T1000 (cell line): ENCODE measurements at regions not wholly inside any gene's neighbourhood (a gene's known extent, or its start where the extent isn't known, plus 50 kb on each side); places are given as distances from the start of the nearest gene placed in this dataset.
"Not testable (repeated sequence)": the region's sequence is repeated elsewhere in the genome, so short reads cannot be mapped to it uniquely, and the experiment has no call there.

Source experiments
- DNase-seq: peaks from one replicate; lab custom pipeline; 2025; ENCODE audit warnings: mixed read lengths; lab: John Stamatoyannopoulos, UW

DNA sequence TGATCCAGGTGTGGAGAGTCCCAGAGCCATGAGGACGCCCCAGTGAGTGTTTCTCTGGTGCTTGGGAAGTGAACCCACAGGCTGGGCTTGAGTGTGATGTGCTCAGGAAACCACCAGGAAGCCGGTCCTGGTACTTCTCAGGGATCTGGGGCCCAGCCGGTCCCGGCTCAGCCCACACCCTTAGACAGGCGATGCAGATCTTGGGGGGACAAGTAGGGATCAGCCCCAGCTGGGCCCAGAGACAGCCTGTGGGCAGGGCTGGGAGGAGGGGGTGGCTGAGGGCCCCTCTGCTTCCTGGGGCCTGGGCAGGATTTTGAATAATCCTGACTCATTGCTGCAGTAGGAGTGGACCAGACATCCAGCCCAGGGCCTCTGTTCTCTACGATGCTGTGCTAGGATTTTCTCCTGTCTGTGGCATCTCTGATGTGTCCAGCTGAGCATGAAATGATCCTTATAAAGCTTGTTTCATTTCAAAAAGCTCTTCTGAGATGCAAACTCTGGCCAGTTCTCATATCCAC is 698.0 kb downstream of the PTPRU start:
- no peak for DNase-seq

DNA sequence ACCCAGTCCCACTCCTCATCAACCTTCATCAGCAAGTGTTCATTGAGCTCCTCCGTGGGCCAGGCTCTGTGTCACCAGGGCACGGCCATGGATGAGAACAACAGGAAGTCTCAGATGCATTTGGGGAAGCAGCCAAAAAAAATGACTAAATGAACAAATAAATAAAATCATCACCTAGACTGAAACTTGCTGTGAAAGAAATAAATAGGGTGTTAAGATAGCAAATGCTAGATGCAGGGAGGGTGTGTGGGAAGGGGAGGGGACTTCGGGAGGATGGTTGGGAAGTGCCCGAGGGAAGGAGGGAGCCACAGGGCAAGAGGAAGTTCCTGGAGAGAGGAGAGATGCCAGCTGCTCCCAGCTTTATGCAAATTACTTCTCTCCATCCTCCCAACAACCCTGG is 696.7 kb downstream of the PTPRU start:
- no peak for DNase-seq

DNA sequence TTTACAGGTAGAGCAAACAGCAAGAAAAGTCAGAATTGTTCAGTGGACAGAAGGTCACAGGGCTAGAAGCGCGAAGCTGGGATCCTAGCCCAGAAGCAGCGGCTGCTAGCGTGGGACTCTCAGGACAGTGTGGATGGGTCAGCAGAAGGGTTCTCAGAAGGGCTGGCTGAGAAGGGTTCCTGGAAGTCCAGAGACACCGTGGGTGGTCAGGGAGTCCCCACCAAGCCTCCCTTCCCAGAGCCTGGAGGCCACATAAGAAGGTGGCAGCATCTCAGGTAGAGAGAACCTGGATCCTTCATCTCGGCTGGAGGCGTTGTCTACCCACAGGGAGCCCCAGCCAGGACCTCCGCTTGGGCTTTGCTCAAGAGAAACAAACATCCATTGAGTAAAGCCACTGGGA is 696.3 kb downstream of the PTPRU start:
- DNase-seq: no peak

DNA sequence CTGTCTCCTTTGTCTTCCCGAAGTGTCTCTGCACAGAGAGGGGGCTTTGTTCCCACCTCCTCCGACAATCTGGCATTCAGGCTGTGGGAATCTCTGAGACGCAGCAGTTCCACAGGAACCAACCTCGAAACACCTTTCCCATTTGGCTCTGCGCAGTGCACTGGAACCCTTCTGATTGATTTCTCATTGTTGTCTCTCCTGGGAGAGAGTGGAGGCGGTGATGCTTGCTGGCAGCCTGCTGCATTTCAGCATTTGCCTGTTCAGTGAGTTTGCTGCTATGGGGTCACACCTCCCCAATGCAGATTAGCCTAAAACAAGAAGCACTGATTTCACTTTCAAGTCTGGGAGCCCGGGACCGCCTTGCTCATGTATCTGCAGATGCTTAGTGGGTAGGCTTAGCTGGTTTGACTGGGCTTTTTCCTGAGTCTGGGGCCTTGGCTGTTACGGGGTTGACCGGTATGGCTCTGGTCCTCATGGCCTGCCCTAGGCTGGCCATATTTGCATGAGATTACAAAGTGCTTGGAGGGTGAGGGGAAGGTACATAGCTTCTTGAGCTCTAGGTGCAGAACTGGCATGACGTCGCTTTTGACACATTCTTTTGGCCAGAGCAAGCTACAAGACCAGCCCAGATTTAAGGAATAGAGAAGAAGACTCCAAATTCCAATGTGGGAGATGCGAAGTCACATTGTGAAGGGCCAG is 695.3 kb downstream of the PTPRU start:
- no peak for DNase-seq

DNA sequence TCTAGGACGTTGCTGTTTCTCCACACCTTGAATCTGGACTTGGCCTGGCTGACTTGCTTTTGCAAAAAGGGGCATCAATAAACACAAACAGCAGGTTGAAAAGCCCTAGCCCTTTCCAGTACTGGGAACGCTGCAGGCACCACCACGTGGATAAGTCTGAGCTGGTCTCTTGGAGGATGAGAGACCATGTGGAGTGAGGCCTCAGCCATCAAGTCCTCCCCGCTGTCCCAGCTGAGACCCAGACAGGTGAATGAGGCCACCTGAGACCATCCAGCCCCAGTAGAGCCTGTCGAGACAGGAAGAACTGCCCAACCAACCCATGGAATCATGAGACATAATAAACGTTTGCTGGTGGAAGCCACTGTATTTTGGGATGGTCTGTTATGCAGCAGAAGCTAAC is 688.7 kb downstream of the PTPRU start:
- no peak for DNase-seq

DNA sequence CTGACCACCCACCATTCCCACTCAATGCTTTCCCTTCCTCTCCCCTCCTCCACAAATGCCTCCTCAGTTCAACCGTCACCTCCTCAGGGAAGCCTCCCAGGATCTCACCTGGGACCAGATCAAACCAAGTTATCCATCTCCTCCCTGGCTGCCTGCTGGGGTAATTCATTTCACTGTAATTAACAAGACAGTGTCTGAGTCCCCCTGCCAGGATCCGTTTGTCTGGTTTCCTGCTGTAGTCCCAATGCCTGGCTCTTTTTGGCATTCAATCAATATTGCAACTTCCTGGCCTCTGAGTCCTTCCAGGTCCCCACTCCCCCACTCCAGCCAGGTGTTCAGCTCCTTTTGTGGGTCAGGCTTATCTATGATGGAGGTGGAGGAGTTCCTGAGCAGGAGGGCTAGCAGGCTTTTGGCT is 687.7 kb downstream of the PTPRU start:
- DNase-seq: no peak

DNA sequence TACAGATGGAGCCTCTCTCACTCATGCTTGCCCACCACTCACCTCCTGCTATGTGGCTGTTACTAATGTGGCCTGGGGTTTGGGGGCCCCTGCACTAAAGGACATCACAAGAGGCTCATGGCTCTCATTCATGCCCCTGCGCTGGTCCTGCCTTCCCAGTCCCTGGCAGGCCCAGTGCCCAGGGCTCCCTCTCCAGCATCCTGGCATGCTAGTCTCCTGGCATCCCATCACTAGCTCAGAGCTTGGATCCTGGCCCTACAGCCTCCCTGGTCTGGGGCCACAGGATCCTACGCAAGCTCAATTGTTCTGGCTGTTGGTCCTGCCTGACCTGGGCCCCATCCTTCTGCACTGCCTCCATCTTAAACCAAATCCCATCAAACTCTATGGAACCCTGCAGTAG is 685.4 kb downstream of the PTPRU start:
- DNase-seq: no peak

DNA sequence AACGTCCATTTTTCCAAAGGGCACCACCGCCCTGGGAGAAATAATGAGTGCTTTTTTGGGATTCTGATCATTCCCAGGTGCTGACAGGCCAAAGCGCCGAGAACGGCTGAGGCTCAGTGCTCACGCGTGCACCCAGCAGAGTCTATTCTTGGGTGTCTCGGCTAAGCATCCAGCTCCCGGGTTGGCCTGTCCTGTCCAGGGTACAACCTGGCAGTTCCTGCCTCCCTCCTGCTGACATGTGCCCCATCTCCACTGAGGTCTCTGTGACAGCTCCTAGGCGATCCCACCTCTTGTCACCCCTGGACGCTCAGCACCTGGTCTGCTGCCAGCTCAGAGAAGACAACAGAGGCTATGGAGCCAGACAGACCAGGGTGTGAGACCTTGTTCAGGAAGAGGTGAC is 684.5 kb downstream of the PTPRU start:
- DNase-seq: no peak

DNA sequence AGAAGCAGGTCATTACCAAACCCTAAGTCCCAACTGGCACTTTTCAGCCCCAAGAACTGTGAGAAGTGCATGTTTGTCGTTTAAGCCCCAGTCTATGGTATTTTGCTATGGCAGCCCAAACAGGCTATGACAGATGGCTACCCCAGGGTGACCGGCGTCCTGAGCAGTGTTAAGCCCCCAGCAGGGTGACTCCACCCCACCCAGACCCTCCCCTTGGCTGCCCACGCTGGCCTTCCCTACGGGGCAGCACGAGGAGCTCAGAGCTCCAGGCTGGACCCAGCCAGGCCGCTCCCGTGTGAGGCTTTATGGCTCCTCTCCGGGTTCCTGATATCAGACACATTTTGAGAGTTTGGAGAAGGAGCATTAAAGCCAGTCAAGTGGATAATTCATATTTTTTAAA is 684.0 kb downstream of the PTPRU start:
- no peak for DNase-seq

DNA sequence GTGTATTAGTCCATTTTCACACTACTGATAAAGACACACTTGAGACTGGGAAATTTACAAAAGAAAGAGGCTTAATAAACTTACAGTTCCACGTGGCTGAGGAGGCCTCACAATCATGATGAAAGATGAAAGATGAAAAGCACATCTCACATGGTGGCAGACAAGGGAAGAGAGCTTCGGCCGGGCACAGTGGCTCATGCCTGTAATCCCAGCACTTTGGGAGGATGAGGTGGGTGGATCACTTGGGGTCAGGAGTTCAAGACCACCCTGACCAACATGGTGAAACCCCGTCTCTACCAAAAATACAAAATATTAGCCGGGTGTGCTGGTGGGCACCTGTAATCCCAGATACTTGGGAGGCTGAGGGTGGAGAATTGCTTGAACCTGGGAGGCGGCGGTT is 682.7 kb downstream of the PTPRU start:
- DNase-seq: not testable (repeated sequence)

DNA sequence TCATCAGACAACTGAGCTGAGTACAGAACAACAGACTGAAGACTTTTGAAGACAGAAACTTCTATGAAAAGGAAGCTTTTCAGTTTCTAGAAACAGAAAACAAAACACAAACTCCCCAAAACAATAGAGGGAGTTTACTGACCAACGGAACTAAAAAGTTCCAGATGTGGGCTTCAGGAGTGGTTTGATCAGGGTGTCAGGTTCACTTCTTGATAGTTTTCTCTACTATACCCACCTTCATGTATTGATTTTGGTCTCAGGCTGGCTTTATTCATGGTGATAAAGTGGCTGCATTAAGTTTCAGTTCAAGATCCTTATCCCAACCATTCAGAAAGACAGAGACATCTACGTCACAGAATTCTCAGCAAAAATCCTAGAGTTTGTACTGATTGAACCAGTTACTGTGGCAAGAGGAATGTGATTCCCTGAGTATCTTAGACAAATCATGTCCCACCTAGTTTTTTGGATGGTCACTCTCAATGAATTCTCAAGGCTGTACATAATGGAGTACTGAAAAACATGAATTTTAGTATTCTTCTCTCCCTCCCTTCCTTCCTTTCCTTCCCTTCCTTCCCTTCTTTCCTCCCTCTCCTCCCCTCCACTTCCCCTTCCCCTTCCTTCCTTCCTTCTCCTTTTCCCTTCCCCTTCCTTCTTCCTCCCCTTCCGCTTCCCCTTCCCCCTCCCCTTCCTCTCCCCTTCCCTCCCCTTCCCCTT is 680.5 kb downstream of the PTPRU start:
- no peak for DNase-seq

DNA sequence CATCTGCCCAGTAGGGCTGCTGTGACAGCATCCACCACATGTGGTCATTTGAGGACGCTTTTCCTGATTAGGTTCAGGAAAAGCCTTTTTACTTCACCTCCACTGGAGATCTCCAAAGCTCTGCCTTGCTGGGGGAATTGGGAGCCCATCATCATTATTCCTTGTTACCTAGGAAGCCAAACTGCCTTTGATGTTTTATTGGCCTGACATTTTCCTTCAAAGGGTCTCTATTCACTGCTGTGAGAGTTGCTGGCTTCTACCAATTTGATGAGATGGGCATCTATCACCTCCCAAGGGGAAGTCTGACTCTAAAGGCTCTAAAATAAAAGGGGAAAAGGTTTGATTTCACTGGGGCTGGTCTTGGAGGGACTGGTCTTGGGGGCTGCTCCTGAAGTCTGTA is 678.6 kb downstream of the PTPRU start:
- DNase-seq: no peak

DNA sequence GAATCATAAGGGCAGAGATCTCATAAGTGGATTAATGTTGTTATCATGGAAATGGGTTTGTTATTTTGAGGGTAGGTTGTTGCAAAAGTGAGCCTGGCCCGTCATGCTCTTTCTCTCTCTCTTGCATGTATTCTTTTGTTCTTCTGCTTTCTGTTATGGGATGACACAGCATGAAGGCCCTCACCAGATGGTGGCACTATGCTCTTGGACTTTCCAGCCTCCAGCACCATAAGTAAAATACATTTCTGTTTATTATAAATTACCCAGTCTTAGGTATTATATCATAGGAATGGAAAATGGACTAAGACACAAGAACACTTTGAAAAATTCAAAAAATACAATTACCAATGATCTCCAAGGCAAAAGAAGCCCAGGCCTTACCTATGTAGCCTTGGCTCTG is 676.1 kb downstream of the PTPRU start:
- no peak for DNase-seq

DNA sequence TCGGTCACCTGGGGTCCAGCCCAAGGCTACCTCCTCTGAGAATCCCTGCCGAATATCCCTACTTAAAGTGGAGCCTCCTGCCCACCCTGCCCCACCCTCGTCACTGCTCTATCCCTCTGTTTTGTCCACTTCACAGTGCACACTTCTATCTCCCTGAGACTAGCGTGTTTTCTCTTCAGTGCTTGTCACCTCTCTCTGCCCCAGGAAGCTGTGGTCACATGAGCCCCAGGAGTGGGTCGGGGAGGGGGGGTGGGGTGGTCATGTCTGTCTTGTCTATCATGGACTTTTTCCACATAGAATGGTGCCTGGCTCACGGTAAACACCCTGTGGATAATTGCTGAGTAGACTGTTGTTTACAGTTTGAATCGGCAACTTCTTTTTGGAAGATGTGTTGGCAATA is 673.6 kb downstream of the PTPRU start:
- DNase-seq: no peak

DNA sequence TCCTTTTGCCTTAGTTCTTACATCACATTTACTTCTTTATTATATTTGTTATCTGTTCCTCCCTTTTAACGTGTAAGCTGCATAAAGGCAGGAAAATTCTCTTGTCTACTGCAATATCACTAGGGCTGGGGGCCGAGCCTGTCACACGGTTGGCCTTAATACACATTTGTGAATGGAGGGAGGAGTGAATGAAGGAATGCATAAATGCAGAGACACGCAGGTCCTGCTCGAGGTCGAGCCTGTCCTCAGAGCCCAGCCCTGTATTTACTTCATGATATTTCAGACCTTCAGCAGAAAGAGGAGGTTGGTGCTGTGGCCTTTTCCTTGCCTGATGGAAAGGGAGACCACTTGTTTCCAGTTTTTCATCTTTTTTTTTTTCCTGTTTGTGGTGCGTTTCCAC is 671.3 kb downstream of the PTPRU start:
- DNase-seq: no peak

DNA sequence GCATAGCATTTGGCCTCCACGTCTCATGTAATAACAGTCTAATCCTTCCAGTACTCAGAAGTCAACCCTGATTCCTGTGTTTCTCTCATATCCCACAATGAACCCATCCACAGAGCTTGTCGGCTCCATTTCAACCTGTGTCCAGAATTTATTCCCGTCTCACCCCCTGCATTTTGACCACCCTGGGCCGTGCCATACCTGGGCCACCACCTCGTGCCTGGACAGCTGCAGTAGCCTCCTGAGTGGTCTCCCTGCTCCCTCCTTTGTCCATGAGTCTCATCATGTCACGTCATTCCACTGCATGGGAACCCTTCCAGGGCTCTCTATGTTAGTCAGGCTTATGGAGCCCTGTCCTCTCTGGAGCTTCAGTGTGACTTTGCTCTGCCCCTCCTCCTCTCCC is 670.6 kb downstream of the PTPRU start:
- DNase-seq: no peak

DNA sequence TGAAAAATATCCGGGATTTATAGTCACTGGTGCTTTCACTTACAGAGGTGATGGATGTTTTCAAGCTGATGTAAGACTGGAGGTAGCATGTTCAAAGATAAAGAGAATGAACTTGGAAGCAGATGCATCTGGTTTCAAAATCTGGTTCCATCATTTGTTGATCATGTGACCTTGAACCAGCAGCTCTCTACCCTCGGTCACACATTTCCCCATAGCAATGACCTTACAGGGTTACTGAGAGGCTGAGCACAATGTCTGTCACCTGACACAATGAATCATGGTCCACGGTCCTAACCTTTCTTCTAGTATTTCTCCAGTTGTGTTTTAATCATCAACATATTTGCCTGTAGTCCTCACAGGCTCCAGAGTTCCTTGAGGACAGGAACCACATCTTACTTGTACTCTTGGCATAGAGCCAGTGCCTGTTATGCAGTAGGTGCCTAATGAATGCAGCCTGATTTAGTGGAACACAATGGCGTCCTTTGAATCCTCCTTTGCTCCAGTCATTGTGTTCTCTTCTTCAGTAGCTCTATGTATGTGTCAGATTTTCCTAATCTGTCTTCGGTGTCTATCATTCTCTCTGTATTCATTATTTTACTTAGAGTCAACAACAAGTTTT is 667.3 kb downstream of the PTPRU start:
- DNase-seq: no peak

DNA sequence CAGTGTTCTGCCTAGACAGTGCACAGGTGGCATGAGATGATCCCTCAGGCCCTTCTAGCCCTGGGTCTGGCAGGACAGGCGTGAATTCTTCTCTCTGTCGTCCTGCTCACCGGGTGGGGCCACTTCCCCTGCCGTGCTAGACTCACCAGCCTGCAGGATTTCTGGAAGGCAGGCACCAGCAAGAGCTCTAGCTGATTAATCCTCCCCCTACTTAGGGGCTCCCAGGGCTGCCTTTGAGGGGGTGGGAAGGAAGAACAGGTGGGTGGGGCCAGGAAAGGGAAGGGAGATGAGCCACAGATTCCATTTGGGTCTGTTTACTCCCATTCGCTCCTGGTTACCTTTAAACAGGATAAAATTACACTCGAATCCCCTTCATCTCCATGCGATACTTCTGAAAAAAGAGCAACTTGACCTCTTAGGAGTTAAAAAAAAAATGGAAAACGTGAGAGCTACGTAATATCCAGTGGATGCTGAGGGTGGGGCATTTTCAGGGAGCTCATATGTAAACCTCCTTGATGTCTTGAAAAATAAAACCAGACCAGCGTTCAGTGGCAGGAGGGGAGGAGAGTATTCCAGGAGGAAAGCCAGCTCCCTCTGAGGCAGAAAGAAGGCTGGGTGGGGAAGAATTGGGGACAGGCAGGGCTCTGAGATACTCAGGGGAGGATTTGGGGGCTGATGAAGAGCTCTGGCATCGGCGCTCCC is 665.5 kb downstream of the PTPRU start:
- no peak for DNase-seq

DNA sequence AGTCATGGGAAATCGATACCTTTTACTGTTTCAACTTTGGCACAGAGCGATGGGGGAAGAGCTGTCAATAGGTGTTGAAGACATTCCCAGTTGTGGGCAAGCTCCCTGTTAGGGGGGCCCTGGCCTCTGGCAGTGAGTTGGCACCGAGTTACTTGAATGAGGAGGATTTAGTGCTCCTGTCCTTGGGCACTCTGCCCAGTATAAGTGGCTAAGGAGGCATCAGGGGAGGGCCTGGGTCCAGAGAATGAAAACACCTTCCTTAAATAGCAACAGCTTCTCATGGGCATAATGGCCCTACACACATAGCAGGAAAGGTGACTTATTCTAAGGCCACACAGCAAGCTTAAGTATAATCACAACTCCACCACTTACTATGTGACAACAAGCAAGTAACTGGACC is 664.4 kb downstream of the PTPRU start:
- no peak for DNase-seq

DNA sequence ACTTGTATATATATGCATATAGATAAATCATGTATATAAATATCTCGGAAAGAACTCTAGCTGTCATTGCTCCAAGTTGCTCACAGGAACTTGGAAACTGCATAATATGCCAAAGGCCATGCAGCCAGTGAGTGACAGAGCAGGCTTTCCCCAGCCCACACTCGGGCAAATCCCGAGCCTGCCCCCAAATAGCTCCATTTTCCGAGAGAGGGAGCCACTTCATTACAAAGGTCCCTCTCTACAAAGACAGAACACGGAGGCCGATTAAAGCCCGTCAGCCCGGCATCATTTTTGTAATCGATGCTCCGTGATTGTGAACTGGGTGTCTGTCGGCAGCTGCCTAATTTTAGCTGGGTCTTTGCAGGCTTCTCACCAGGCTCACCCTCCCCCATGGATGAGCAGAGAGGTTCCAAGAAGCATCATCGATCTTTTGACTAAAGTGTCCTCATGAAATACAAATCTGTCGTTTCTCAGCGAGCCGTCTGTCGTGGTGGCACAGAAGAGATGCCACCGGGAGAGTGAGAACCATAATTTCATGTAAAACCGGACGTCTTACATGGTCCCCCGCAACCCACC is 663.9 kb downstream of the PTPRU start:
- DNase-seq: no peak

DNA sequence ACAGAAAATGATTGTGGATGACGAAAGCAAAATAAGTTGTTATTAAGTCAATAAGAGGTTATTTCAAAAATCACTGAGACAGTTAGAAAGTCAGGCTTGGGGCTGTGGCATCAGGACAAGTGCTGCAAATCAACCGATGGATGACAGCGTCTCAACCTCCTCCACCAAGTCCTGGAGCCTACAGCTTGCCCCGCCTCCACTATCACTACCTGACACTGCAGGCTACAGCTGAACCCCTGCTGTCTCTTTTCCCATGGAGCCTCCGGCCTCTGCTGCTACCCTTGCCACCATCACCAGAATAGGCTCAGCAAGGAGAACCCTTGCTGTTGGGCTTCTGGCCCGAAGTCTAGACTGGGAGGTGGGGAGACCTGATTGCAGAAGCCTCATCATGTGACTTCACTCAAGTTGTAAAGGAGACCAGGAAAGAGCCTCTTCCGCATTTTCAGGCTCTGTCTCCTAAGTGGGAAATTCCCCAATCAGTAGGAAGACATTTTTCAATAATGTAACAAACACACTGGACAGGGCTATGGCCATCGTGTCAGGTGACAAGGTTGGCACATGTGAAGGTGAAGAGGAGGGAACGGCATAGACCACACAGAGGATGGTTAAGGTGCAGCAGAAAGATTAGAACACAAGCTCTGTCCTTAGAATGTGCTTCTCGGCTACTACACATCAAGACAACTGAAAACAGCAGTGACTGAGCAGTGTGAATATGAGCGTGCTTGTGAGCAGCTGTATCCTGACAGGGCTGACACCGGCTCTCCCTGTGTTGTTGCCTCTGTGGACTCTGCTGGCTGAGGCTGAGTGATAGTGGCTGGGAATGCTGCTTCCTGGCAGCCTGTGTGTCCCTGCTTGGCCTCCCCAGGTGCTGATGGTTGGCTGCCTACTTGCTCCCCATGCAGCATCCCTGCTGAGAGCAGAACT is 660.7 kb downstream of the PTPRU start:
- DNase-seq: no peak
